ENCODE measurements at regions not wholly inside any gene's neighbourhood (a gene's known extent, or its start where the extent isn't known, plus 50 kb on each side); places are given as distances from the start of the nearest gene placed in this dataset.

DNA sequence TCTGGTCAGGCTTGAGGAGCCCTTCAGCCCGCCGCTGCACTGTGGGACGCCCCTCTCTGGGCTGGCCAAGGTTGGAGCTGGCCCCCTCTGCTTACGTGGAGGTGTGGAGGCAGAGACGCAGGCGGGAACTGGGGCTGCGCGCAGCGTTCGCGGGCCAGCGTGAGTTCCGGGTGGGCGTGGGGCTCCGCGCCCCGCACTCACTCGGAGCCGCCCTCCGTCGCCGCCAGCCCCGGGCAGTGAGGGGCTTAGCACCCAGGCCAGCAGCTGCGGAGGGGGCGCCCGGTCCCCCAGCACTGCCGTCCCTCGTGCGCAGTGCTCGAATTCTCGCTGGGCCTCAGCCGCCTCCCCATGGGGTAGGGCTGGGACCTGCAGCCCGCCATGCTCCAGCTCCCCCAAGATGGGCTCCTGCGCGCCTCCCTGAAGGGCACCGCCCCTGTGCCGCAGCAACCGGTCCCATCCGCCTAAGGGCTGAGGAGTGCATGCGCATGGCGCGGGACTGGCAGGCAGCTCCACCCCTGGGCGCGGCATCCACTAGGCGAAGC is 695.9 kb downstream of the EPHA7 start:
- no peak overlapping the region for H3K4me3 ChIP-seq
- no peak for TF ChIP-seq POLR2A (IDR thresholded peaks at IDR 0.05)
- TF ChIP-seq, protein P1, sequence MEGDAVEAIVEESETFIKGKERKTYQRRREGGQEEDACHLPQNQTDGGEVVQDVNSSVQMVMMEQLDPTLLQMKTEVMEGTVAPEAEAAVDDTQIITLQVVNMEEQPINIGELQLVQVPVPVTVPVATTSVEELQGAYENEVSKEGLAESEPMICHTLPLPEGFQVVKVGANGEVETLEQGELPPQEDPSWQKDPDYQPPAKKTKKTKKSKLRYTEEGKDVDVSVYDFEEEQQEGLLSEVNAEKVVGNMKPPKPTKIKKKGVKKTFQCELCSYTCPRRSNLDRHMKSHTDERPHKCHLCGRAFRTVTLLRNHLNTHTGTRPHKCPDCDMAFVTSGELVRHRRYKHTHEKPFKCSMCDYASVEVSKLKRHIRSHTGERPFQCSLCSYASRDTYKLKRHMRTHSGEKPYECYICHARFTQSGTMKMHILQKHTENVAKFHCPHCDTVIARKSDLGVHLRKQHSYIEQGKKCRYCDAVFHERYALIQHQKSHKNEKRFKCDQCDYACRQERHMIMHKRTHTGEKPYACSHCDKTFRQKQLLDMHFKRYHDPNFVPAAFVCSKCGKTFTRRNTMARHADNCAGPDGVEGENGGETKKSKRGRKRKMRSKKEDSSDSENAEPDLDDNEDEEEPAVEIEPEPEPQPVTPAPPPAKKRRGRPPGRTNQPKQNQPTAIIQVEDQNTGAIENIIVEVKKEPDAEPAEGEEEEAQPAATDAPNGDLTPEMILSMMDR (IDR thresholded peaks at IDR 0.05): no peak
- intact Hi-C loops (cut with DNase I): no loop called here
- no peak overlapping the region for H3K27ac ChIP-seq
- WGBS, 2 donors: 76 to 85% methylated on average over 3 to 33 of the region's 45 CpGs
- no peaks in the 10 kb centered on the region for H3K27me3 ChIP-seq
- no peaks in the 10 kb centered on the region for H3K9me3 ChIP-seq
- H3K36me3 ChIP-seq (replicated peaks in 1 of 2; ENCODE audit: insufficient read depth in 1 of 2, low read depth in 2 of 2): no peaks in the 10 kb centered on the region
- H3K4me1 ChIP-seq: no peaks in the 10 kb centered on the region
- ATAC-seq (peak; percentile 74), DNase-seq (peak in 1 of 4 donors; percentile 8)

DNA sequence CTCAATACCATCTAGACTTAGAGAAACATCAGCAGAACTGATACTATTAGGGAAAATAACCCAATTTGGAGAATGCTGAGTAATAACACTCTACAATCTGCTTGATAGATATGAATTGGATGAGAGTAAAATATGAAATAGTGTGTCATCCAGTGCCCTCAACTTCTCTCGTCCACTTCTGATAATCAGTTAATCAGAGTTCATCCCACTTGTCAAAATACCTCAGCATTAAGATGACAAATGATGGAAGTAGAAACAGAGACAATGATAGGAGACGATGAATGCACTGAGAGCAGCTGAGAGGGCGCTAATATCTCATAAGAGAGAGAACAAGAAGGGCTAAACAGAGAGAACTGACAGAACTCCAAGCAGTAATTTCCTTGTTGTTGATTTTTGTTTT is 699.6 kb downstream of the EPHA7 start:
- no peak overlapping the region for H3K4me3 ChIP-seq
- no peaks in the 10 kb centered on the region for H3K36me3 ChIP-seq (replicated peaks in 1 of 2; ENCODE audit: insufficient read depth in 1 of 2, low read depth in 2 of 2)
- intact Hi-C loops (cut with DNase I): no loop called here
- H3K9me3 ChIP-seq: no peaks in the 10 kb centered on the region
- no peak for TF ChIP-seq POLR2A (IDR thresholded peaks at IDR 0.05)
- TF ChIP-seq, protein P1 (IDR thresholded peaks at IDR 0.05): no peak
- H3K27ac ChIP-seq: no peak overlapping the region
- H3K27me3 ChIP-seq: no peaks in the 10 kb centered on the region
- no peaks in the 10 kb centered on the region for H3K4me1 ChIP-seq
- 34 to 40% methylated on average over 3 of the region's 3 CpGs for WGBS, 2 donors
- no peak for DNase-seq
- no peak for ATAC-seq

GRCh38 chr6:92716638-92717037 is 702.7 kb downstream of the EPHA7 start:
- Histone ChIP-seq H3K27ac (no peak overlapping the region), H3K4me3 (no peak overlapping the region), H3K27me3 (no peaks in the 10 kb centered on the region), H3K9me3 (no peaks in the 10 kb centered on the region), H3K4me1 (no peaks in the 10 kb centered on the region), H3K36me3 (replicated peaks in 1 of 2; ENCODE audit: insufficient read depth in 1 of 2, low read depth in 2 of 2) (no peaks in the 10 kb centered on the region)
- ATAC-seq (no peak), DNase-seq (no peak)
- WGBS, 2 donors: 51 to 57% methylated on average over 4 of the region's 4 CpGs
- intact Hi-C loops (cut with DNase I): no loop called here
- TF ChIP-seq, protein P1 (IDR thresholded peaks at IDR 0.05): no peak
- TF ChIP-seq POLR2A (IDR thresholded peaks at IDR 0.05): no peak

GRCh38 chr6:92715991-92716390 is 703.4 kb downstream of the EPHA7 start:
- Histone ChIP-seq H3K4me1 (no peaks in the 10 kb centered on the region), H3K27me3 (no peaks in the 10 kb centered on the region), H3K4me3 (no peak overlapping the region), H3K27ac (no peak overlapping the region), H3K9me3 (no peaks in the 10 kb centered on the region), H3K36me3 (replicated peaks in 1 of 2; ENCODE audit: insufficient read depth in 1 of 2, low read depth in 2 of 2) (no peaks in the 10 kb centered on the region)
- ATAC-seq: no peak
- intact Hi-C loops (cut with DNase I): no loop called here
- no peak for TF ChIP-seq POLR2A (IDR thresholded peaks at IDR 0.05)
- TF ChIP-seq, protein P1 (IDR thresholded peaks at IDR 0.05): no peak
- DNase-seq: no peak

GRCh38 chr6:92714346-92714745 is 705.0 kb downstream of the EPHA7 start:
- Histone ChIP-seq H3K4me1 (no peaks in the 10 kb centered on the region), H3K9me3 (no peaks in the 10 kb centered on the region), H3K27me3 (no peaks in the 10 kb centered on the region), H3K27ac (no peak overlapping the region), H3K4me3 (no peak overlapping the region), H3K36me3 (replicated peaks in 1 of 2; ENCODE audit: insufficient read depth in 1 of 2, low read depth in 2 of 2) (no peaks in the 10 kb centered on the region)
- intact Hi-C loops (cut with DNase I): no loop called here
- no peak for DNase-seq
- TF ChIP-seq, protein P1 (IDR thresholded peaks at IDR 0.05): no peak
- no peak for TF ChIP-seq POLR2A (IDR thresholded peaks at IDR 0.05)
- ATAC-seq: no peak

Data from body of pancreas (tissue), 4 donors.